NCI-H2196 (cell line): ENCODE measurements at regions not wholly inside any gene's neighbourhood (a gene's known extent, or its start where the extent isn't known, plus 50 kb on each side); places are given as distances from the start of the nearest gene placed in this dataset.

ENCODE experiments used
- DNase-seq: peaks from one replicate; lab custom pipeline; 2025; ENCODE audit not compliant: unreplicated experiment; lab: John Stamatoyannopoulos, UW

- DNase-seq = no peak
Observed at GRCh38 chr4:13840502-13841190, 213.1 kb upstream of the BOD1L1 start.

- DNase-seq = no peak
Observed at GRCh38 chr4:13844740-13845139, 217.2 kb upstream of the BOD1L1 start.

- DNase-seq = no peak
Observed at GRCh38 chr4:13849778-13850177, 222.3 kb upstream of the BOD1L1 start.

- DNase-seq = no peak
Observed at GRCh38 chr4:13851085-13851940, 223.8 kb upstream of the BOD1L1 start.

GRCh38 chr4:13852411-13852810 is 224.9 kb upstream of the BOD1L1 start:
- no peak for DNase-seq

- DNase-seq = no peak
Observed at GRCh38 chr4:13856387-13856786, 228.9 kb upstream of the BOD1L1 start.

- no peak for DNase-seq
Observed at GRCh38 chr4:13857397-13857796, 229.9 kb upstream of the BOD1L1 start.

- DNase-seq = no peak
Observed at GRCh38 chr4:13857800-13858199, 230.3 kb upstream of the BOD1L1 start.

- no peak for DNase-seq
Observed at GRCh38 chr4:13859423-13859822, 231.9 kb upstream of the BOD1L1 start.

- no peak for DNase-seq
Observed at GRCh38 chr4:13860126-13860525, 232.6 kb upstream of the BOD1L1 start.

- no peak for DNase-seq
Observed at GRCh38 chr4:13865871-13866669, 238.5 kb upstream of the BOD1L1 start.

GRCh38 chr4:13866881-13867280 is 239.4 kb upstream of the BOD1L1 start:
- no peak for DNase-seq

GRCh38 chr4:13872155-13872554 is 244.6 kb upstream of the BOD1L1 start:
- no peak for DNase-seq

GRCh38 chr4:13872955-13873354 is 245.4 kb upstream of the BOD1L1 start:
- DNase-seq = no peak

GRCh38 chr4:13875181-13875580 is 247.7 kb upstream of the BOD1L1 start:
- DNase-seq = no peak

GRCh38 chr4:13876131-13876530 is 248.6 kb upstream of the BOD1L1 start:
- no peak for DNase-seq

GRCh38 chr4:13876940-13877339 is 249.4 kb upstream of the BOD1L1 start:
- DNase-seq = no peak

- no peak for DNase-seq
Observed at GRCh38 chr4:13877626-13878025, 250.1 kb upstream of the BOD1L1 start.

GRCh38 chr4:13881892-13882291 is 254.4 kb upstream of the BOD1L1 start:
- no peak for DNase-seq

GRCh38 chr4:13887010-13887409 is 259.5 kb upstream of the BOD1L1 start:
- no peak for DNase-seq

- DNase-seq = no peak
Observed at GRCh38 chr4:13888112-13888511, 260.6 kb upstream of the BOD1L1 start.

GRCh38 chr4:13891544-13891939 is 264.0 kb upstream of the BOD1L1 start:
- DNase-seq = no peak
